Right lobe of liver (tissue), 4 donors: ENCODE measurements at regions not wholly inside any gene's neighbourhood (a gene's known extent, or its start where the extent isn't known, plus 50 kb on each side); places are given as distances from the start of the nearest gene placed in this dataset.

Source experiments
- CTCF ChIP-seq, 4 donors: fragments of 200-600 bp in 3 of 4; fragments of 450-650 bp in 1 of 4; IDR thresholded peaks; one replicate each; pipeline versions ENCODE4 v1.5.1 to v1.8.0; 2016 to 2022; ENCODE audit warnings: antibody characterized with exemption in 4 of 4, mild to moderate bottlenecking in 2 of 4
- POLR2A ChIP-seq: fragments of 450-650 bp; IDR thresholded peaks from one replicate; pipeline ENCODE4 v1.6.1; 2017; ENCODE audit warnings: antibody characterized with exemption, mild to moderate bottlenecking
- donor health status: DM: no; HTN: no; CAD: no.
- donor health status: DM: no; HTN: no; CAD: no.
- donor health status: DM: no; HTN: yes; CAD: no.

DNA sequence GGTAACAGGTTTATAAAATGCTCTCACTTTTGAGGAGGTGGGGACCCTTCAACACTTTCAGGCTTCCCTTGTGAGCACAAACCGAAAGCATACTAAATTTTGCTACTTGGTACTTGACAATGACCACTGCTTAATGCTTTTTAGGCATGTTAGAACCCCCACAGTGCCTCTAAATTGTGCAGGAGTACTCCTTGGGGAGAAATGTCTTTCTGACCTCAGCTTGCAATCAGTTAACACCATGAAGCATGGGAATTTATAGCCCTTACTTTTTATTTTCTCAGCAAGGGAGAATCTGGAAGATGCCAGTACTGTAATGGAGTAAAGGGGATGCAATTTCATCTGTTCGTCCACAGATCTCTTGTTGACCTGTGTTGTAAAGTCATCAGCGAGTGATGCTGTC is 308.9 kb upstream of the TBC1D5 start:
- TF ChIP-seq POLR2A (no peak), CTCF (IDR thresholded peaks at IDR 0.05) (no peak)
